ENCODE measurements at regions not wholly inside any gene's neighbourhood (a gene's known extent, or its start where the extent isn't known, plus 50 kb on each side); places are given as distances from the start of the nearest gene placed in this dataset.

DNA sequence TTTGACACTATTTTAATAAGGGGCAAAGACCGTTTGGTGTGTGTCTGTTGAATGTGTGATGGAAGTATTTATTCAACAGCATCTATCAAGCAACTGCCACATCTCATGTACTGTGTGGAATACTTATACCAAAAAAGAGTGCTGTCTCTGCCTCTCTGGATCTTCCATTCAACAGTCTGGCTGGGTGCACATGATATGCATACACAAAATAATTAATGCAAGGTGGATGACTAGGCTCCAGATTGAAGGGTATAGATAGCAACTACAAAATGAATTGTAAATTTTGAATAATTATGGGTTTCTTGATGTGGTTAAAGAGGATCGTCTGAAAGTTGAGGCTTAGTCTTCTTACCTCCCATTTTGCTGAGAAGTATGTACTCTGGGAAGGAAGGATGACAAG is 145.9 kb upstream of the OTX2 start:
- H3K9me3 ChIP-seq (ENCODE audit: control insufficient read depth, insufficient read depth, low read depth, low read length): no peaks in the 10 kb centered on the region
- ChIA-PET CTCF (no interaction called here), POLR2A (no interaction called here)
- H3K4me3 ChIP-seq (ENCODE audit: low read depth, low read length): no peak overlapping the region
- H3K4me1 ChIP-seq (ENCODE audit: control insufficient read depth, insufficient read depth, low read length): 0 out of 2 replicates have a peak, but pooled peaks cover 2% of the 10 kb centered on the region
- TF ChIP-seq SCRT2 (tag by site-specific recombination; IDR thresholded peaks at IDR 0.05) (no peak), ZEB2 (tag by site-specific recombination; IDR thresholded peaks at IDR 0.05) (no peak), ZNF549 (tag by site-specific recombination; IDR thresholded peaks at IDR 0.05) (no peak), ZNF394 (tag by site-specific recombination; IDR thresholded peaks at IDR 0.05; ENCODE audit: borderline replicate concordance) (no peak), ZNF48 (tag by site-specific recombination; IDR thresholded peaks at IDR 0.05) (no peak), ZNF843 (tag by site-specific recombination; IDR thresholded peaks at IDR 0.05) (no peak), ZNF335 (tag by site-specific recombination; conservative IDR thresholded peaks at IDR 0.05) (no peak), MYNN (tag by site-specific recombination; IDR thresholded peaks at IDR 0.05; ENCODE audit: borderline replicate concordance) (no peak)
- no peaks in the 10 kb centered on the region for H3K36me3 ChIP-seq (ENCODE audit: control insufficient read depth in 2 of 2, insufficient read depth in 1 of 2, low read length in 2 of 2)
- H3K27ac ChIP-seq (ENCODE audit: extremely low read depth, low read depth, low read length): no peak overlapping the region

GRCh38 chr14:56955745-56956144 is 145.5 kb upstream of the OTX2 start:
- no peak overlapping the region for H3K27ac ChIP-seq (ENCODE audit: extremely low read depth, low read depth, low read length)
- no peaks in the 10 kb centered on the region for H3K36me3 ChIP-seq (ENCODE audit: control insufficient read depth in 2 of 2, insufficient read depth in 1 of 2, low read length in 2 of 2)
- no peak for TF ChIP-seq ZNF530 (tag by site-specific recombination; IDR thresholded peaks at IDR 0.05; ENCODE audit: low read depth)
- no peak for TF ChIP-seq ZNF677 (tag by site-specific recombination; IDR thresholded peaks at IDR 0.05)
- no peak for TF ChIP-seq ZNF146 (tag by site-specific recombination; IDR thresholded peaks at IDR 0.05)
- no peak for TF ChIP-seq ZNF747 (tag by site-specific recombination; IDR thresholded peaks at IDR 0.05)
- TF ChIP-seq ZNF211 (tag by site-specific recombination; IDR thresholded peaks at IDR 0.05; ENCODE audit: low read depth): no peak
- no peak for TF ChIP-seq ZNF664 (tag by site-specific recombination; IDR thresholded peaks at IDR 0.05)
- no peak for TF ChIP-seq RBAK (tag by site-specific recombination; IDR thresholded peaks at IDR 0.05)
- TF ChIP-seq ZNF529 (tag by site-specific recombination; IDR thresholded peaks at IDR 0.05; ENCODE audit: insufficient replicate concordance): no peak
- no peak for TF ChIP-seq ZNF155 (tag by site-specific recombination; IDR thresholded peaks at IDR 0.05)
- TF ChIP-seq ZBTB10 (tag by site-specific recombination; IDR thresholded peaks at IDR 0.05): no peak
- TF ChIP-seq ZNF18 (tag by site-specific recombination; IDR thresholded peaks at IDR 0.05): no peak
- no peak for TF ChIP-seq ZNF324 (tag by site-specific recombination; IDR thresholded peaks at IDR 0.05)
- no peak for TF ChIP-seq ZEB2 (tag by site-specific recombination; IDR thresholded peaks at IDR 0.05)
- POLR2A ChIA-PET: no interaction called here
- no peaks in the 10 kb centered on the region for H3K9me3 ChIP-seq (ENCODE audit: control insufficient read depth, insufficient read depth, low read depth, low read length)
- CTCF ChIA-PET: no interaction called here
- 0 out of 2 replicates have a peak, but pooled peaks cover 2% of the 10 kb centered on the region for H3K4me1 ChIP-seq (ENCODE audit: control insufficient read depth, insufficient read depth, low read length)
- H3K4me3 ChIP-seq (ENCODE audit: low read depth, low read length): no peak overlapping the region

DNA sequence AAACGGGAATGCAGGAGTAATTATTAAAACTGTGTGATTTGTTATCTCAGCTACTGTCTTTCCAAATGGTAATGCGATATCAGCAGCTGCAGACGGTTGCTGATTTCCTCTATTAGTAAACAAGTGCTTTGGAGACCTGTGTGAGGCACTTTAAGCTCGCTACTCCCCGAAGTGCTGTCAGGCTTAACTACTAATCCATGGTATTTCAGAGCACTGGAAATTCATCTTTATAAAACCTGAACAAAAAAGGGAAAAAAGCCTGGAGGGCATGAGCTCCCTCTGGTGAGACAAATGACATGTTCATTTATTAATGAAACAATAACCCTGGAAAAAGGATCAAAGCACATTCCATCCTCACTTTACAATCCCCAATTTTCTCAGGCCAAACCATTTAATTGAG is 143.6 kb upstream of the OTX2 start:
- H3K4me1 ChIP-seq (ENCODE audit: control insufficient read depth, insufficient read depth, low read length): peaks cover 12% of the 10 kb centered on the region
- no peak overlapping the region for H3K4me3 ChIP-seq (ENCODE audit: low read depth, low read length)
- POLR2A ChIA-PET: no interaction called here
- no peak overlapping the region for H3K27ac ChIP-seq (ENCODE audit: extremely low read depth, low read depth, low read length)
- no peaks in the 10 kb centered on the region for H3K9me3 ChIP-seq (ENCODE audit: control insufficient read depth, insufficient read depth, low read depth, low read length)
- no peaks in the 10 kb centered on the region for H3K36me3 ChIP-seq (ENCODE audit: control insufficient read depth in 2 of 2, insufficient read depth in 1 of 2, low read length in 2 of 2)
- CTCF ChIA-PET: no interaction called here
- TF ChIP-seq ZNF311 (tag by site-specific recombination; IDR thresholded peaks at IDR 0.05; ENCODE audit: borderline replicate concordance) (no peak), ZNF23 (tag by site-specific recombination; IDR thresholded peaks at IDR 0.05; ENCODE audit: borderline replicate concordance) (no peak), ZIC2 (tag by site-specific recombination; IDR thresholded peaks at IDR 0.05) (no peak), SP2 (tag by site-specific recombination; IDR thresholded peaks at IDR 0.05) (no peak), KLF17 (tag by site-specific recombination; IDR thresholded peaks at IDR 0.05) (no peak), ZNF18 (tag by site-specific recombination; IDR thresholded peaks at IDR 0.05) (no peak), ZNF155 (tag by site-specific recombination; IDR thresholded peaks at IDR 0.05) (no peak), ZNF704 (tag by site-specific recombination; IDR thresholded peaks at IDR 0.05) (no peak)
